Left forelimb (tissue), 1 donor: ENCODE measurements at regions not wholly inside any gene's neighbourhood (a gene's known extent, or its start where the extent isn't known, plus 50 kb on each side); places are given as distances from the start of the nearest gene placed in this dataset.
A peak's percentile ranks its signal among the peaks of the same experiment; 100 is the strongest.

Experiments used
- DNase-seq: peaks from one replicate; pipeline ENCODE4 v3.0.0-alpha.2; 2018; ENCODE audit warnings: low spot score

DNA sequence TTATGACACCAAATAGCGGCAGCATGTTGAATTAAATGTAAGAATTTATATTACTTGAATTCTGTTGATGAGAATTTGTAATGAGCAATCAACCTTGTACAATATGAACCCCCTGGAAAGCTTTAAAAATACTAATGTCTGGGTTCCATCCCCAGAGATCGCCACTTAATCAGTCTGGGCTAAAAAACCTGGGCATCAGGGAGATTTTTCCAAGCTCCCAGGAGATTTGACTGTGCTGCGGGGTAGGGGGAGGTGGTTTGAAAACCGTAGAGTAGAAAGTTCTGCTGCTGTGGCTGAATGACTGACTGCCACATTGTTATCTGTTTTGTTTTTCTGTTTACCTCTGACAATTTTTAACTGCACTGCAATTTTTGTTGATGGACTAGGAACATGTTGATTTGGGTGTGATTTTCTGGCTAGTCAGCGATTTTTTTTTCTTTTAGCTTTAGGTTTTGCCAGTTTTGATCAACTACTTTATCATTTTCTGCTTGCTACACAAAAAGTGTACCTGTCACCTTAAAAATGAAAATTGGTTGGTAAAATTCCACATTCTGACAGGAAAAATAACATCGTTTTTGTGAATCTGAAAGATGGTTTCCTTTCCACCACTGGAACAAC lies 79.3 kb downstream of the PCTP start:
- no peak for DNase-seq

DNA sequence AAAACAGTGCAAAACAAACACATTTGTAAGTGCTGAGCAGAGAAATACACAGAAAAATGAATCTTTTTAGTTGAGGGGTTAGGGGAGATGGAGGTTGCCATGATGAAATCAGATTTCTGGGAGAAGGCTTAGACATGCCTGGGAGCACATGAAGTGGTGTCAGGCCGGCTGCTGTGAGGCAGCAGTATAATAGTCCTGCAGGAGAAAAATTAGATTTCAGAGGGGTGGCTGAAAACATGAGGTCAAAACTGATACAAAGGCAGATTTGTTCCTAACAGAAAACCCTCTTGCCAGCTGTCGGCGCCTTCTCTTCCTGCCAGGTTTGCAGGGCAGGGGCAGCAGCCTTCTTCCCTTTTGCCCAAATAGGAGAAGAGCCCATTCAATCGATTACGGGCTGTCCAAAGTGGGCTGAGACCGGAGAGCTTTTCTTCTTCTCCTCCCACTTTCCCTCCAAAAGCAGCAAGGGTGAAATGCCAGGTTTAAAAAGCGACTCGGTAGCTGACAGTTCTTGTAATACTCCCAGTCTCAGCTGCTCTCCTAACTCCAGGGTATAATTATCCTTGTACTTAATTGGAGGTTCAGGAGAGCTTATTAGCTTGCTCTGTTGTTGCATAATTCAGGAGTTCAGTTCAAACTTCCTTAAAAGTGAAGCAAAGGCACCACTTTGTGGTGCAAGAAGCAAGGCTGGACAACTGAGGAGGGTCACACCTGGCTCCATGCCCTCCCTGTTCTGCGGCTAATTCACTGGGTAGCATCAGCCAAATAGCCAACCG lies 80.0 kb downstream of the PCTP start:
- no peak for DNase-seq

DNA sequence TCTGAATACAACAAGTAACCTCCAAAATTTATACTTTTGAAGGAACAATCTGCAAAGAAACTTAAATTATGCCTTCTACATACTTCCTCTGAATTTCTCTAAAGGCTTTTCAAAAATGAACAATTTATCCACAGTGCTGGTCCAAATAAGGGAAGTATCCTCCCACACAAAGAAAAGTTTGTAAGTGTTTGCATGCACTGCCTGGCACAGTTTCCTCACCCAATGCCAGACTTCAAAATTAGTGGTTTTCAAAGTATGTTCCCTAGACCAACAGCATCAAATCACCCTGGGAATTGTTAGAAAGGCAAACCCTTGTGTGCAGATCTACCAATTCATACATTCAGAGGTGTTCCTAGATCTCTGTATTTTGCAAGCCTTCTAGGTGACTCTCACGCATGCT lies 82.5 kb downstream of the PCTP start:
- no peak for DNase-seq

DNA sequence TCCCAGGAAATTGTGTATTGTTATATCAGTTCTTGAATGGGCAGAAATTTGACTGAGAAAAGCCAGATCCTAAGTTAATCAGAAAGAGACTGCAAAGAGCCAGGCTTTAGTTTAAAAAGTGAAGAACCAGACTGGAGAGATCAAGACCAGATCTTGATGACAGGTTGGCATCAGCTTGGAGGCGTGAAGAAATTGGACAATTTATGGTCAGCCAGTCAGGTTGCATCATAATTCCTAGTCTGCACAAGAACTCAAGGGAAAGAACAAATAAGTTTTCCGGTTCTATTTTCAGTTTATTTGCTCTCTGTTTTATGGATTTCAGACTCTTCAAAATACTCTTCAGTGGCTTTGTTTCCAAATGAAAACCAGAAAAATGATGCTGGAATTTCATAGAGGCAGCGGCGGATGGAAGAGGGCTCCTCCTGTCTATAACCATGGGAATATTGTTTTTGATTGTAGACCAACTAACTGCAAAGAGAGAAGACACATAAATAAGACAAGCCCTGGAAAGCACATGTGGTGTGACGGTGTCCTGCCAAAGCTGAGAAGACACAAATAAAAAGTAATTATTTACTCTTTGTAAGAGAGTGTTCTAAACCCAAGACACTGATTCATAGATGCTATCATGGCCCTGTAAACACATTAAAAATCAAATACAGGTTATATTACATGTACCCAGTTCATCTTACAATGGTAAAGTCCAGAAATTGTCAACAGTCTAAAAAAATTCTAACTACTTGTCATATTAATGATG lies 91.7 kb downstream of the PCTP start:
- no peak for DNase-seq

DNA sequence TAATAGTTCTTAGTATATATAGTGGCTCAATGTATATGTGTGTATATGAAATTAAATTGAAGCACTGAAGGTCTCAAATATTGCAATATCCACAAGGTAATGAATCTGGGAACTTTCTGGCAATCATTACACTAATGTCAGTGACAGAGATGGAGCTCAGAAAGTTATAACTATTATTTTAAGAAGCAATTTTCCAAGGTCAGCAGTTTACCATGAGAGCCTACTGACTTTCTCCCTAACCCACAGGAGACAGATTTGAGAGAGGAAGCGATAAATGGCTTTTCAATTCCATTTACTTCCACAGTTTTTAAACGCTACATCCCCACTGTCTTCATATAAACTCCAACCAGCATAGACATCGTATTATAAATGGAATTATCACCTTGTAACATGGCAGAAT lies 92.9 kb downstream of the PCTP start:
- no peak for DNase-seq

DNA sequence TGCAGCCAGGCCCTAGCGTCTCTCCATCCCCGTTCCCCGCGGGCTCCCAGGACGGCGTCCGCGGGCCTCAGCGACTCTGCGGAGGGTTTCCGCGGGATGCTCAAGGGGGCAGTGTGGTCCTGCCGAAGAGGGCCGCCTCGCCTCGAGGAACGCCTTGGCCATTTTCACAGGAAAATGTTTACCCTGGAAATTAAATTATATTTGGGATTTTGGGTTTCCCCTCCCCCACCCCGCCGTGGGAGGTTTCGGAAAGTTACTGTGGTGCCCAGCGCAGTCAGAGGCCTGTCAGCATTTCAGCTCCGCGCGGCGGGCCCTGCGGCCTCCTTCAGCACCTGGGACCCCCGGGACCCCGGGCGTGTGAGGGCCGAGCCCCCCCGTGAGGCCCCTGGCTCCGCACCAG lies 94.5 kb downstream of the PCTP start:
- DNase-seq: peak; percentile 80

DNA sequence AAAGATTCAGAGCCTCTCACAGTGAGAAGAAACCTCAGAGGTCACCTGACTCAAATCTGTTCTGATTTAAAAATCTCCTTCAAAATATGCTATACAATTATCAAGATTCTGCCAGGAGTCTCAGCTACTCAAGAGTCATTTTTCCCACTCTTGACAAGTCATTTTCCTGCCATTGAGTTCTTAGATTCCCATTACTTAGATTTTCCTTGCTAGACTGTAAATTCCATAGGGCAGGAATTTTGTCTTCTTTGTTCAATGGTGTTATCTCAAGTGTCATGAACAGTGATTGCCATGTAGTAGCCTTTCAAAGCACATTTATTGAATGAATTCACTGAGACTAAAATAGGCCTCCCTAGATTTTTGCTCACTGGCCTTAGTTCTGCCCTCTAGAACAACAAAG lies 95.9 kb downstream of the PCTP start:
- no peak for DNase-seq

DNA sequence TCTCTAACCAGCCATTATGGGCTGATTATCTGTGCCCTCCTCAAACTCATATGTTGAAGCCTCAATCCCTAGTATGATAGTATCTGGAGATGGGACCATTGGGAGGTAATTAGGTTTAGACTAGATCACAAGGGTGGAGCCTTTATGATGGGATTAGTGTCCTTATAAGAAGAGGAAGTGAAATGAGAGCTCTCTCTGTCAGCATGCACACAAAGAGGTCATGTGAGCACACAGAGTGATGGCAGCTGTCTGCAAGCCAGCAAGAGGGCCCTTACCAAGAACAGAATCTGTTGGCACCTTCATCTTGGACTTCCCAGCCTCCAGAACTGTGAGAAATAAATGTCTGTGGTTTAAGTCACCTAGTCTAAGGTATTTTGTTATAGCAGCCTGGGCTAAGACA lies 101.9 kb downstream of the PCTP start:
- DNase-seq: no peak

DNA sequence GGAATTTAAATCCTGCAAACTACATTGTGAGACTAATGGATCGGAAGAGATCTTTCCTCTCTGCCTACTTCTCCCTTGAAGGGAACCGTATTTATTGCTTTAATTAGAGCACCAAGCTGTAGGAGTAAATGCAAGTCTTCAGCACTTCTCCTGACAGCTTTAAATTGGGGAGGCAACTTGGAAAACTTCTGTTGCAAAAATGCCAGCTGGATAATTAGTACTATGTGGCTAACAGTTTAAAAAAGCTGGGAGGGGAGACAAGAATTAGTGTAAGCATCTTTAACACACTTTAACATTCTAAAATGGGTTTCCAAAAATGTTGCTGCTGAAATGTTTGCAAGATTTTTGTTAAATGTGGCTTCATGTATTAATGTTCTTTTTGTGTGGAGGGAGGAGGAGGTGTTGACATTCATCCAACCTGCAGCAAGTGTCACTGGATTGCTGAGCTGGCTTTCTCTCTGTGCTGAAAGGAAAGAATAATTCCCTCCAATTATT lies 108.5 kb downstream of the PCTP start:
- no peak for DNase-seq

DNA sequence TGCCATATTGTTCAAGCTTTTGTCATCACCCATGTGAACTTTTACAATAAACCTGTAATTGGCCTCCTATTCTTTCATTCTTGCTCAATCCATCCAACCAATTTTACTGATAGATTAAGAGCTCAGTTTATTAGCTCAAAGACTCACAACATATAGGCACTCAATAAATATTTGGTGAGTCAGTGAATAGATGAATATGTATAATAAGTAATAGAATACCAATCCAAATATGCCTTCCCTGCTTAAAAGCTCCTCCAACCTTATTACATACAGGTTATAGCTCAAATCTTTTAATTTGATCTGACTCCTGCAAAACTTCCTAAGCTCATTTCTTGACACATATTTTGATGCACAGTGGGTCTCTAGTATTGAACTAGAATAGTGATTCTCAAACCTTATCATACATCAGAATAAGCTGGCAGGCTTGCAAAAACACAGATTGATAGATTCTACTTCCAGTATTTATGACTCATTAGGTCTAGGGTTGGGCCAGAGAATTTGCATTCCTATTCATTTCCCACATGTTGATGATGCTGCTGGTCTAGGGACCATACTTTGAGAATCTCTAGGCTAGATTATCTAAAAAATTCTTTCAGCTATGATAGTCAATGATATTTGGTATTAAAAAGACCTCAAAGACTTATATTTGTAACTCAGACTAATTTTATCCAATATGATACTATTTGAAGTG lies 114.4 kb downstream of the PCTP start:
- no peak for DNase-seq

DNA sequence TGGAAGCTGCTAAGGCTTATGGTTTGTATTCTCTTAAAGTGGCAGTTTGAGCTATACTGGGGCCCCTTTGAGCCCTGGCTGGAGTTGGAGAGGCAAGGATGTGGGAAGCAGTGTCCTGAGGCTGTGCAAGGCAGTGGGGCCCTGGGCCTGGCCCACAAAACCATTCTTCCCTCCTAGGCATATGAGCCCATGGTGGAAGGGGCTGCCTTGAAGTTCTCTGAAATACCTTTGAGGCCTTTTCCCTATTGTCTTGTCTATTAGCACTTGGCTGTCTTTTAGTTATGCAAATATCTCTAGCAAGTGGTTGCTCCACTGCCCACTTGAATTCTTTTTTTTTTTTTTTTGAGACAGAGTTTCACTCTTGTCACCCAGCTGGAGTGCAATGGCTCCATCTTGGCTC lies 119.2 kb downstream of the PCTP start:
- DNase-seq: no peak

DNA sequence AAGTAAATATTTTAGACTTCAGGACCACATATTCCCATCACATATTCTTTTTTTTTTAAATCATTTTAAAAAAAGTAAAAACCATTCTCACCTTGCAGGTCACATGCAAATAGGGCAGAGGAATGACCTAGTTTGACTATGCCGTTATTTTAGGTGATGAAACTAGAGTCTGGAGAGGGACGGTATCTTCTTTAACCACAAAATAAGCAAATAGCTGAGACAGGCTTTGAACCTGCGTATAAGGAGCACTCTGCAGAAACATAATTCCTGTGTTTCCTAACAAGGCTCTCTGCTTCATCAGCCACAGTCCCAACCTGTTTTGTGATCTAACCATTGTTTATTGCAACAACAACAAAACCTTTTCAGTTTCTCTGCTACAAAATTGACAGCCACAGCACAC lies 121.5 kb downstream of the PCTP start:
- no peak for DNase-seq

DNA sequence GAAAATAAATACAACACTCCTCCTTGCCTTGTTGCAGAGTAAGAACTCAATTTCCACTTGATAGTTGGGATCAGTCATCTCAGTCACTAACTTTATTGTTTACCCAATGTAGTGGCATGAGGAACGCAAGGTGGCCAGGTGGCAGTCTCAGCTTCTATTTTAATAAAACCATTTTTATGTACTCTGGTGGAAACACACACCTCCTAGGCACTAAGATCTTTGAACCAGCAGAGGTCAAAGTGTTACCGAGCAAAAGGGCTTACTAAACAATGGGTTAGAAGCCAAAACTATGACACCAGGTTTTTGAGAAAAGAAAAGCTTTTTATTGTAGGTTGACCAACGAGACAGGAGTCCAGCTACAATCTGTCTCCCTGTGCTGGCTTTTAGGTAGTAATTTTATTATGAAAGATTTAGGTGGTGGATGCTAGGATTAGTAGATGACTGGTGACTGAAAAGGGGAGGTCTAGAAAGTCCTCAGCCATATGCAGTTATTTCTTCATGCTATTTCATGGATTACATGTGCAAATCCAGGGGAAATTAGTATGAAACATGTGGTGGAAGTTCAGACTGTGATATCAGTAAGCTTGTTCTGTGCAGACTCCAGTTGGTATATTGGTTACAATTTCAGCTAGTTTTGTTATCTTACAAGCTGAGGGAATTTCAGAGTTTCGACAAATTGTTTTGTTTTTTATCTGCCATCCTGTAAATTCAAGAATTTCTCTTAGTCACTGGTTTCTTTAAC lies 122.3 kb downstream of the PCTP start:
- DNase-seq: no peak

DNA sequence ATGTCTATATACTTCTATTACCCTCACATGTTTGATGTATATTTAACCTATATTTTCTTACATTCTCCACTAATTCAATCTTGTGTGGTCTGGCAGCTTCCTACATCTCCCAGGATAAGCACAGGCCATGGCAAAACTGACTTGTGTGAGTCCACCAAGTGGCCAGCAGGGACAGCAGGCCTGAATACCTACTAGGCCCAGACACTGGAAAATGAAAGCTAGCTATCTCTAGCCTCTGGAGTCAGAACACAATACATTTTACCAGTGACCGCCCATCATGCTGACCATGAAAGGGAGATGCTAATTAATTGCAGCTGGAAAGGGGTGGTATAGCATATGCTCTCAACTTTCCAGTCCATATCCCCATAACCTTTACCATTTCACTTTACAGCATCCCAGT lies 132.3 kb downstream of the PCTP start:
- no peak for DNase-seq

DNA sequence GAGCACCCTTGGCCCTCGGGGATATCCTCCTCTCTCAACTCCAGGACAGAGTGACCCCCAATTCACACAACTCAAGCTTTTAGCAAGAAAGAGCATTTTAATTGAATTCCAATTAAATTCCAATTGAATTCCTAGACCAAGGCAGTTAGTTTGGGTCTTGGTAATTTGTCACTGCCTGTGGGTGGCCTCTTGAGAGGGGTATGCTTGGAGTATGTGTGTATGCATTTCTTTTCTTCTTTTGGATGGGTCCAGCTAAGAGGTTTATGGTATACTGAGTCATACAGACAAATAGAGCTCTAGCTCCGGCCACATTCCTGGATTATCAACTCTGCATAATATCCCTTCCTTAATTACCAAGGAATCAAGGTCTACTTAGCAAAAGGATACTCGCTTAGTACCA lies 136.7 kb downstream of the PCTP start:
- DNase-seq: no peak

DNA sequence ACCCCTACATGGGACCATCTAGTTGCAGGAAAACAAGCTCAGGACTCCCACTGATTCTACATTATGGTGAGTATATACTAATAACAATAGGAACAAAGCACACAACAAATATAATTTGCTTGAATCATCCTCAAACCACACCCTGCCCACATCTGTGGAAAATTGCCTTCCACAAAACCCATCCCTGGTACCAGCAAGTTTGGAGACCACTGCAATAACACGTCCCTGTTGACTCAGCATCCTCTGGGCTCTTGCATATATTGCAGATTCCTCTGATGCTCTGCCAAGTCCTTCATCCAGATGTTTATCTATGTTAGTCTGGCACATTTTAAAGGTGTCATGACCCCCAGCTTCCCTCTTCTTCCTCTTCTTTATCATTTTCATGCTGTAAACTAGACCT lies 138.4 kb downstream of the PCTP start:
- no peak for DNase-seq

DNA sequence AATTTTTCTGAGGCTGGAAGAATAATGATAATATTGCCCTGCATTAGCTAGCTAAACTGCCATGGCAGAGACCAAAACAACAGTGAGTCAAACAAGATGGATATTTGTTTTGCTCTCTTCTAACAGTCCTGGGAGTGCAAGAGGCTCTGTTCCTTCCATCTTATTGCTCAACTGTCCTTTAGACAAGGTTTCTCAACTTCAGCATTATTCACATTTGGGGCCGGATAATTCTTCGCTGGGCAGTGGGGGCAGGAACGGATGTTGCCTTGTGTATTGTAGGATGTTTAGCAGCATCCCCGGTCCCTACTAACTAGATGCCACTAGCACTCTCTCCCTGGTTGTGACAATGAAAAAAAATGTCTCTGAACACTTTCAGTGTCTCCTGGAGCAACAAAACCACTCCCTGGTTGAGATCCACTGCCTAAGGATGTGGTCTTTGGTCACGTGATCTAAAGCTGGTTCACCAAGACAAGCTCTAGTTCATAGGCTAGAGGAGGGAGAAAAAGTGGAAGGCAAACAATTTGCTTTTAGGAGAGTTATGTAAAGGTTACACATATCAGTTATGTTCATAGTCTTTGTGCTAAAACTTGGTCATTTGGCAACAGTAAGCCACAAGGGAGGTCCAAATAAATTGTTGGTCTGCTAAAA lies 144.4 kb downstream of the PCTP start:
- no peak for DNase-seq

DNA sequence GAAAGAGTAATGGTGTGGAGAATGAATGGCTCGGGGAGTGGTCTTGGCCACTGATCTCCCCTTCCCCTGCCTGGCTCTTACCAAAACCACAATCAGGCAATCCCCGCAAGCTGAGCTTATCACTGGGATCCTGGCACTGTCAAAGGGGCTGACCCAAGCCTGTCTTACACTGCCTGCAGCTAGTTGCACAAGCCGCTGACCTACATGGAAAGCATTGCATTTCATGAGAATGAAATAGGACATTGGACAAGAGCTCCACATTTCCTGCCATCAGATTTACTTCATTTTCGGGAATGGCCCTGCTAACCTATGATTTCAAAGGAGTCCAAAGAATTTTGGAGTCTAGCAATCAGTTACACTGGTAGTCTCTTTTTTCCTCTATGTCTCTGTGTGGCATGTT lies 146.4 kb downstream of the PCTP start:
- DNase-seq: no peak

DNA sequence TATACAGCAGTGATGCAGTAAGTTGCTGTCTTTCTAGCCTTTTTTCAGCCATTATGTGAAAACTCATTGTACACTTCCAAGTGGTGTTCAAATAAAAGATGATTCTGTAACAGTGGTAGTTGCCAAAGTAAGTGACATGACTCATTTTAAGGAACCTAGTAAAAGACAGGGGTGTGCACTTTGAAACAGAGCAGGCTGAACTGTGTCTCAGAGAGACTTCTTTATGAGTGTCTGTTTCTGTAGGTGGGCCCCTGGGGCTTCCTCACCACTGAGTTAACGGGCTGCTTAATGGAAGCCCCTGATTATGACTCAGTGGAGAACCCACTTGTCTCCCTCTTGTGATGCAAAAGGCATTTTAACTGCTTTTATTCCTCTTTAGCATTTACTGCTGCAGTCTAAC lies 147.3 kb downstream of the PCTP start:
- DNase-seq: no peak

DNA sequence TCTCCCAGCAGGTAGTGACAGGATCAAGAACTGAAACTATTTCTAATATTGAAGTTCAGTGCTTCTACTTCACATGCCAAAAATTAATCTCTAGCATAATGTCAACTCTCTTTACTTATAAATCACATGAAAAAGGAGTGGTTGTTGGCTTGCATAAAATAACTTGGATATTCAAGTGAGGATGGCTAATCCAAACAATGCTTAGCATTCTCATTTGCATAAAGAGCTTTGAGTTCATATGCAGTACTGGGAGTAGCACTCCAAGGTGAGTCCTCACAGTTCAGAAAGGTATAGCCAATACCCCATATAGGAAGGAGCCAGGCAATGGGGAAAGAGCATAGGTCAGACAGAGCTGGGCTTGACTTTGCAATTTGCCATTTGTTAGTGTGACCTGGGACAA lies 149.3 kb downstream of the PCTP start:
- DNase-seq: no peak

DNA sequence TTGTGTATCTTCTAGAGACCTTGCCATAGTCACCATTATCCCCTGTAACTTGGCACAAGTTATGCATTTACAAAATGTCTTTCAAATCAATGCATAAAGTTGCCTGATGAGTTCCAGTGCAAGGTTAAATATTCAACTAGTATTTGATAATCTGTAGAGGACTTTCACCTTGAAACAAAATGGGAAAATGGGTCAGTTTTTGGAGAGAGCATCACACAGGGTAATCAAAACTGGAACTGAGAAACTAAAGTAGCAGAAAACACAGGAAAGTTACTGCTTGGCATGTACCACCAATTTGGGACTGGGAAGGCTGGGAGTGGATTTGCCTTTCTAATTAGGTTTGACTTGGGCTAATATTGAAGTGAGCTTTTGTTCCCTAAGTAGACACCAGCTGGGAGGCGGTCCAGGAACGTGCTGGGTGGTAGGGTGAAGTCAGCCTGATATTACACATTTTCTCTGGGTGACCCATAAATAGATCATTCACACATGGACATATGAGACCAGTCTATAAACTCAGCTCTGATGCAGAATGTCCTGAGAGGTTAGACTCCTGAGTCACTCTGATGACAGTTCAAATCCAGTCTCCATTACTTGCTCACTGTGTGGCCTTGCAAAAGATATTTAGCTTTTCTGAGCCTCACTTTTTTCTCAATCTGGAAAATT lies 152.3 kb downstream of the PCTP start:
- DNase-seq: no peak
